Vagina (tissue), 2 donors: ENCODE measurements at regions not wholly inside any gene's neighbourhood (a gene's known extent, or its start where the extent isn't known, plus 50 kb on each side); places are given as distances from the start of the nearest gene placed in this dataset.

Source experiments
- POLR2A ChIP-seq, 2 donors: fragments of 450-650 bp; IDR thresholded peaks; one replicate each; pipeline ENCODE4 v1.6.1; 2017; ENCODE audit warnings: antibody characterized with exemption in 2 of 2, mild to moderate bottlenecking in 2 of 2, moderate library complexity in 2 of 2
- TF ChIP-seq, protein P1 (sequence below), 3 experiments: fragments of 450-650 bp in 2 of 3; fragments of 200-600 bp in 1 of 3; sonication (generic) in 1 of 3; IDR thresholded peaks; one replicate each; pipeline ENCODE4 v1.5.1; 2017 to 2019; ENCODE audit warnings: antibody characterized with exemption in 3 of 3, mild to moderate bottlenecking in 2 of 3, moderate library complexity in 2 of 3

DNA sequence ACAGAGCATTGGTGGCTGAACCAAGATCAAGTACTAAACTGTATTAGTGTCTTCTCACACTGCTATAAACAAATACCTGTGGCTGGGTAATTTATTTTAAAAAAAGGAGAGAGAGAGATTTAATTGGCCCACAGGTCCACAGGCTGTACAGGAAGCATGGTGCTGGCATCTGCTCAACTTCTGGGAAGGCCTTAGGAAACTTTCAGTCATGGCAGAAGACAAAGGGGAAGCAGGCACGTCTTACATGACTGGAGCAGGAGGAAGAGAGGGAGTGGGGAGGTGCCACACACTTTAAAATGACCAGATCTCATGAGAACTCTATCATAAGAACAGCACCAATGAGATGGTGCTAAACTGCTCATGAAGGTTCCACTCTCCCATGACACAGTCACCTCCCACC lies 95.2 kb upstream of the JCAD start:
- TF ChIP-seq, protein P1, sequence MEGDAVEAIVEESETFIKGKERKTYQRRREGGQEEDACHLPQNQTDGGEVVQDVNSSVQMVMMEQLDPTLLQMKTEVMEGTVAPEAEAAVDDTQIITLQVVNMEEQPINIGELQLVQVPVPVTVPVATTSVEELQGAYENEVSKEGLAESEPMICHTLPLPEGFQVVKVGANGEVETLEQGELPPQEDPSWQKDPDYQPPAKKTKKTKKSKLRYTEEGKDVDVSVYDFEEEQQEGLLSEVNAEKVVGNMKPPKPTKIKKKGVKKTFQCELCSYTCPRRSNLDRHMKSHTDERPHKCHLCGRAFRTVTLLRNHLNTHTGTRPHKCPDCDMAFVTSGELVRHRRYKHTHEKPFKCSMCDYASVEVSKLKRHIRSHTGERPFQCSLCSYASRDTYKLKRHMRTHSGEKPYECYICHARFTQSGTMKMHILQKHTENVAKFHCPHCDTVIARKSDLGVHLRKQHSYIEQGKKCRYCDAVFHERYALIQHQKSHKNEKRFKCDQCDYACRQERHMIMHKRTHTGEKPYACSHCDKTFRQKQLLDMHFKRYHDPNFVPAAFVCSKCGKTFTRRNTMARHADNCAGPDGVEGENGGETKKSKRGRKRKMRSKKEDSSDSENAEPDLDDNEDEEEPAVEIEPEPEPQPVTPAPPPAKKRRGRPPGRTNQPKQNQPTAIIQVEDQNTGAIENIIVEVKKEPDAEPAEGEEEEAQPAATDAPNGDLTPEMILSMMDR (IDR thresholded peaks at IDR 0.05): no peak
- no peak for TF ChIP-seq POLR2A (IDR thresholded peaks at IDR 0.05)
